GM21737 (cell line): ENCODE measurements at regions not wholly inside any gene's neighbourhood (a gene's known extent, or its start where the extent isn't known, plus 50 kb on each side); places are given as distances from the start of the nearest gene placed in this dataset.
"Not testable (repeated sequence)": the region's sequence is repeated elsewhere in the genome, so short reads cannot be mapped to it uniquely, and the experiment has no call there.

ENCODE experiments used
- ATAC-seq: cut with Tn5 transposase; IDR thresholded peaks from one replicate; pipeline ENCODE4 v1.9.1; 2021; ENCODE audit warnings: mild to moderate bottlenecking, moderate library complexity; ENCODE audit not compliant: unreplicated experiment

DNA sequence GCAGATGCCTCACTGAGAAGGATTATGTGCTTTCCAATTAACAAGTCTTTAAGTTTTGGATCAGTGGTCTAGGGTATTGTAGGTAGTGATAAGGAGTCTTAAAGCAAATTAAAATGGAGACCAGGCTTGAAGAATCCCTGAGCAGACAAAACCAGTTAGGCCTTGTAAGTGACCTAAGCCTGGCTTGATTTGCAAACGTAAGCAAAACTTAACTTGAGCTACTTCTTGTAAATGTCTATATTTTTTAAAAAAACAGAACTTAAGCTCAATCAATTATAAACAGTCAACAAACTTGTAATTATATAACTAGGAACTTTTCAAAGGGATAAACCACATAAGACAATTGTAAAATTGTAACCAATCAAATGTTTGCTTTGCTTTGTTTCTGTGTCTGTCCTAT is 72.7 kb upstream of the NALF2 start:
- no peak for ATAC-seq

GRCh38 chrX:69430785-69431184 is 73.3 kb upstream of the NALF2 start:
- ATAC-seq: no peak

- ATAC-seq: no peak
Observed at GRCh38 chrX:69429339-69430015, 74.6 kb upstream of the NALF2 start.

- ATAC-seq: no peak
Observed at GRCh38 chrX:69428216-69428615, 75.9 kb upstream of the NALF2 start.

- ATAC-seq: no peak
Observed at GRCh38 chrX:69424910-69425309, 79.2 kb upstream of the NALF2 start.

DNA sequence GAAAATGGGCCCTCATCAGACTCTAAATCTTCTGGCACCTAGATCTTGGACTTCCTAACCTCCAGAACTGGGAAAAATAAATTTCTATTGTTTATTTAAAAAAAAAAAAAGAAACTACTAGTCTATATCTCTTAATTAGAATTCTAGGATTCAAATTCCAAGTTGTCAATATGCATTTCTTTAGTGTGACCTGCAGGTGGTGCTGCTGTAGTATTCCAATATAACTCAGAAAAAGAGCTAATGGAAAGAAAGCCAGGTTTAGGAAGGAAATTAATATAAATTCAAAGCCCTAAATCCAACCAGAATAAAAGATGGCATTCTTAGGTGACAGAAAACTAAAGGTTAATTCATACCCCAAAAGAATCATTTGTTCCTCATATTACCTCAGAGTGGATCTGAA is 80.0 kb upstream of the NALF2 start:
- no peak for ATAC-seq

- ATAC-seq: not testable (repeated sequence)
Observed at GRCh38 chrX:69422208-69422607, 81.9 kb upstream of the NALF2 start.

DNA sequence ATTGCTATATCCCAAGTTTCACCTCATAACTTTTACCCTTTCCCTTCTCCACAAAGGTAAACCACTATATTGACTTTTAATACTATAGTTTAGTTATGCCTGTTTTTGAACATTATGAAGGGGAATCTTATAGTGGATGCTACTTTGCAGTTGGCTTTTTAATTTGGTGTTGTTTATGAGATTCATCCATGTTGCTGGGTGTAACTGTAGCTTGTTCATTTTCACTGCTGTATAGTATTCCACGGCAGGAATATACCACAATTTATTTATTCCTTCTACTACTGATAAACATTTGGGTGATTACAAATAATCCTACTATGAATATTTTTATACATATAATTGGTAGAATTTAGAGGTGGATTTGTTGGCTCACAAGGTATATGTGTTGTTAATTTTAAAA is 88.4 kb upstream of the NALF2 start:
- no peak for ATAC-seq

GRCh38 chrX:69412661-69413060 is 91.5 kb upstream of the NALF2 start:
- no peak for ATAC-seq

GRCh38 chrX:69398881-69399280 is 105.2 kb upstream of the NALF2 start:
- ATAC-seq: no peak

DNA sequence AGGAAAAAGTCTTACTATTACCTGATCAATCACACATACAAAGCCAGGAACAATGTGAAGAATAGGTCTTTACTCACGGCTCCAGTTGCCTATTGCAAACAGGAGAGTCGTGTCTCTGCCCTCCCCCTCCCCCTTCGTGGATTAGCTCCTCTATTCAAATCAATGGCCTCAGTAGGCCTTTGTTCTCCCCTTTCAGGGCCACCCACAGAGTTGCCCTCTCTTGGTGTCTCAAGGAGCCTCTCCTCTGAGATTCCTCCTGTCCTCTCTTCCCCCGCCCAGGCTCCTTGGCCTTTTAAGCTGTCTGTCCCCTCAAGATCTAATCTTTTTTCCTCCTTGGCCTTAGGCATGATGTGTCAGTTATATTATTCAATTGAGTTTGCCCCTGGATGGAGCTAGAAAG is 107.2 kb upstream of the NALF2 start:
- ATAC-seq: no peak

GRCh38 chrX:69395306-69395705 is 108.8 kb upstream of the NALF2 start:
- ATAC-seq: no peak

DNA sequence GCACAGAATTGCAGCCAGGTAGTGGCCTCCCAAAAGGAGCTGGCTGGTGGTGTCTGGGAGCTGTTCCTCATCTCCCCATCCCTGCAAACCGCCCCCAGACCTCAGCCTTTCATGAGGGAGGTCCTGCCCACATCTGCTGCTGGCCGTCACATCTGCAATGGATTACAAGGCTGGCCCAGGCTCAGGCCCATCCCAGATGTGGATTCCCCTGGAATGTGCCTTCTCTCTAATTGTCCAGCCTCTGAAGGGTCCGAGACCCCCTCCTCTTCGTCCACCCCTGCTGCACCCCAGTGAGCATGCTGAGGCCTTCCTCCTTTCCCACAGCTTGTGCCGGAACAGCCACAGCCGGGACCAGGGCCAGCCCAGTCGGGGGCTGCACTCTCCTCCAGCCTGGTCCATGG is 115.0 kb upstream of the NALF2 start:
- ATAC-seq: no peak

DNA sequence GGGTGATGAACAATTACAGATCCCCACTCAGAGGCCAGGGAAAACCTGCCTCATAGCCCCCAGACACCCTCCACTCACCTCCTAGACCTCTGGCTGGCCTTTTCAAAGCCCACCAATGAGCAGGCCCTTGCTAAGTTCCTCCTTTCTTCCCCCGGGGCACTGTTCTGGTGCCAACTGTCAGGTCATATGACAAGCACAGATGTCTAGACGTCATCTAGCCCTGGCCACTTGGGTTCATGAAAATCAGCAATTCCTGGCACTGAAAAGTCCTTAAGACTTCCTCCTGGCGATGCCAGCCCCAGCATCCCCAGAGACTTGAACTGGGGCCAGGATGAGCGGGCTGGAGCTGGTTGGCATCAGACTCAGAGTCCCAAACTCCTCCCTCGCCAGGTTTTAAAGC is 115.6 kb upstream of the NALF2 start:
- ATAC-seq: no peak

DNA sequence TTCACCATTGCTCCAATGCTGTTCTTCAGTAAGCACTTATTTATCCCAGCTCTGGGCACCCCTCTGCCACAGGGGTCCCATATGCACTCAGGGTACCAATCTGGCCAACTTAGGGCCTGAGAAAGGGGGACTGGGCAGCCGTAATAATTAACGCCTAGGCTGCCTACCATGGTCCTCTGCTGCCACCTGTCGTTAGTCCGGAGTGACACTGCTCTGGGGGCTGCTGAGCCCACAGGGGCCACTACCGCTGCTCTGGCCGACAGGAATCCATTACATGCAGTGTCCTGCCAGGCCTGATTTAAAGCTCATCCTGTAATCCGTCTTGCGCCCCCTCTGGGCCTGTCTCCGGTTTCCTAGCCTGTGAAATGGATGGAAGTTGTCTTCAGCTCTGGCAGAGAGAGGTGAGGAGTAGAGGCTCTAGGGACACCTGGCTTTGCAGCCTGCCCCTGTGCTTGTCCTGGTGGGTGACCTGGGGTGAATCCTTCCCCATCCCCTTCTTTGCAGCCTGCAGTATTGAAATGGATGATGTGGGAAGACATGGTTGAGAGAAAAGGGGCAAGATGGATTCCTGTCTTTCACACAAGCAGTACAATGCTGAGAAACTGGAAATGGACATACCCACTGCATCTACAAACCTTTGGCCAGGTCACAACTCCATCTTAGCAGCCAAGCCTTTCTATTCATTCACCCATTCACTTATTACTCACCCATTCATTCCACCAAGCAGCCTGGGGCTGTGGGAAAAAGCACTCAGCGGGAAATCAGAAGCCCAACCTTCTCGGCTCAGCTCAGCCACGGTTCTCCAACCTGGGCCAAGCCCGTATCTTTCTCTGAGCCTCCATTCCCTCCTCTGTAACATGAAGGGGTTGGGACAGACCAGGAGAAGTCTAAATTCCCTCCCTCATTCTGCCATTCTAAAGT is 116.3 kb upstream of the NALF2 start:
- no peak for ATAC-seq

- no peak for ATAC-seq
Observed at GRCh38 chrX:69386681-69387080, 117.4 kb upstream of the NALF2 start.

DNA sequence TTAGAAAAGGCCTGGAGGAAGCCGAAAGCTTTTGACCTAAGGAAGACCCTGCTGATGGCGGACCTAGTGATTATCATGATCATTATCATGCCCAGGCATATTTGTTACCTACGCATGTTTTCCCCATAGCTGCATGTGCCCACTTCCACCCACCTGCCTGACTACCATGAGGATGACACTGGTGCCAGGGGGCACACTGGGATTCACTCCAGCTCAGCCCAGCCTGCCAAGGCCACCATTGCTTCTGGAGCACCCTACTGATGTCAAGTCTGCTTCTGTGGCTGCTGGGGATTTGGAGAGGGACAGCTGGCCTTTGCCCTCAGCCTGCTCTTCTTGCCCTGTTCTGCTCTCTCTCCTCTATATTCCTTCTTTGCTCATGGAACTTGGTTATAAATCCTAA is 124.7 kb upstream of the NALF2 start:
- no peak for ATAC-seq

GRCh38 chrX:69374569-69374968 is 129.6 kb upstream of the NALF2 start:
- no peak for ATAC-seq

GRCh38 chrX:69372435-69372834 is 131.7 kb upstream of the NALF2 start:
- ATAC-seq: no peak

GRCh38 chrX:69371159-69371558 is 133.0 kb upstream of the NALF2 start:
- ATAC-seq: no peak

DNA sequence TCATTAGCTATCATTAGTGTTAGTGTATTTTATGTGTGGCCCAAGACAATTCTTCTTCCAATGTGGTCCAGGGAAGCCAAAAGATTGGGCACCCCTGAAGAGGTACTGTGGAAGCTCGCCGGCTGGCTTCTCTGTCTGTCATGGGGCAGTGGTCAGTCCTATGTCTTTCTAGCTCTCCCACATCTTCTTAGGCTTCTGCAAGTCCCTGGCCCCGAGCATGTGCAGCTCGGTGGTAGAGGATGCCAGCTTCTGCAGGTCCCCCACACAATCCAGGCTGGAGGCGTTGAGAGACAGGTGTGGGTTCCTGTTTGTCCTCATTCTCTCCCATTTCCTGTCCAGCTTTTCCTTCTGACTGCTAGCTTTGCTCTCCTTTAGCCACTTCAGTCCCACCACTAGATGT is 134.1 kb upstream of the NALF2 start:
- ATAC-seq: no peak

GRCh38 chrX:69366183-69366582 is 137.9 kb upstream of the NALF2 start:
- no peak for ATAC-seq
